ENCODE measurements at regions not wholly inside any gene's neighbourhood (a gene's known extent, or its start where the extent isn't known, plus 50 kb on each side); places are given as distances from the start of the nearest gene placed in this dataset.

DNA sequence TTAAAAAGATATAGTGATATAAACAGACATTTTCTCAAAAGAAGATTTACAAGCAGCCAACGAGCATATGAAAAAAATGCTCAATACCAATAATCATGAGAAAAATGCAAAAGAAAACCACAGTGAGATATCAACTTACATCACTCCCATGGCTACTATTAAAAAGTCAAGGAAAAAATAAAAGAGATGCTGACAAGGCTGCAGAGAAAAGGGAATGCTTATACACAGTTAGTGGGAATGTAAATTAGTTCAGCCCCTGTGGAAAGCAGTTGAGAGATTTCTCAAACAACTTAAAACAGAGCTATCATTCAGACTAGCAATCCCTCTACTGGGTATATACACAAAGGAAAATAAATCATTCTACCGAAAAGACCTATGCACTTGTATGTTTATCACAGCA lies 97.1 kb upstream of the CARD18 start:
- no peak overlapping the region for H3K27ac ChIP-seq
- H3K4me1 ChIP-seq, result no peaks in the 10 kb centered on the region
- H3K4me2 ChIP-seq, result no peak overlapping the region; a peak in 1 of 22 replicates
- no peaks in the 10 kb centered on the region for H3K36me3 ChIP-seq
- H3K4me3 ChIP-seq, result no peak overlapping the region
- no peaks in the 10 kb centered on the region for H3K27me3 ChIP-seq
- H4K20me1 ChIP-seq, result no peaks in the 10 kb centered on the region
- no peak overlapping the region for H3K9ac ChIP-seq
- no peaks in the 10 kb centered on the region; a peak in 2 of 22 replicates for H3K9me3 ChIP-seq (replicated peaks in 1 of 11)
- TF ChIP-seq Cebpa-rat (IDR thresholded peaks at IDR 0.05), result no peak

DNA sequence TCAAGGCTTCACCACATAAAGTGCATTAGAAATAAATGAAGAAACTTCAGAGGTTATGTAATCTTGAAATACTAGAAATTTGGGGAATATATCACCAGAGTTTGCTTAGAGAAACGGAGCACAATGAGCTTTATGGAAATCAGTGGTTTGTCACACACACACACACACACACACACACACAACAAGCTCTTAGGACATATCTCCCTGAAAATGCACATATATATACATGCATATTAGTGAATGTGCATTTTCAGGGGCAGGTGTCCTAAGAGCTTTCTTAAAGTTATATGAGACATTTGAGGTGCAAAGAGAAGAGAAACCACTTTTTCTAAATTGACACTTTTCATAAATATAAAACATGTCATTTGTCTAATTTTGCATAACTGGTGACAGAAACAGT lies 93.7 kb upstream of the CARD18 start:
- 0 out of 22 replicates have a peak, but pooled peaks cover 0 to 4% (median 0%) of the 10 kb centered on the region in 11 experiments for H3K9me3 ChIP-seq (replicated peaks in 1 of 11)
- no peaks in the 10 kb centered on the region for H4K20me1 ChIP-seq
- H3K27me3 ChIP-seq, result no peaks in the 10 kb centered on the region
- H3K36me3 ChIP-seq, result no peaks in the 10 kb centered on the region
- H3K4me1 ChIP-seq, result peaks cover 0 to 21% (median 0%) of the 10 kb centered on the region in 10 experiments; a peak in 5 of 20 replicates
- H3K4me3 ChIP-seq, result no peak overlapping the region
- H3K4me2 ChIP-seq, result no peak overlapping the region
- no peak overlapping the region for H3K9ac ChIP-seq
- TF ChIP-seq Cebpa-rat (IDR thresholded peaks at IDR 0.05), result no peak
- H3K27ac ChIP-seq, result no peak overlapping the region

- no peak for TF ChIP-seq Cebpa-rat (IDR thresholded peaks at IDR 0.05)
- H3K9ac ChIP-seq, result no peak overlapping the region
Measured at GRCh38 chr11:105232021-105232420, 92.5 kb upstream of the CARD18 start.

DNA sequence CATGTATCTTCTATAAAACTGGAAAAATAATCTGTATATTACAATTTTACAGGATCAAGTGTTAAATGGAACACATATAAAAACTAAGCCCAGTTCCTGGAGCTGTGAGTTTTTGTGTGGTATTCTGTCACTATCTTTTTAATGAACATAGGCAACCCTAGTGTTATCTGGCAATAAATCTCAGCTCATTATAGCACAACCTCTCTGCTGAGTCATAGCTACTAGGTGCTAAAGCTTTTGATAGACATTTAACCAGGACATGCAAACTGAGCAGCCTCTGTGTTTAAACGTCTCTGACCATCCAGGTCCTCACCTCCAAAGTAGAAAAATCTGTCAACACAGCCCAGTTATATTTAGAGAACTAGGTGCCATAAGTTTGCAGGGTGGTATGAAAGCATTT lies 91.0 kb upstream of the CARD18 start:
- peak overlapping the region in 2 of 11 experiments; percentile 31 to 56; a peak in 2 of 22 replicates for H3K4me2 ChIP-seq
- H3K27me3 ChIP-seq, result no peaks in the 10 kb centered on the region
- no peak overlapping the region; a peak in 1 of 22 replicates for H3K27ac ChIP-seq

More at GRCh38 chr11:105232021-105232420, 92.5 kb upstream of the CARD18 start:
- Histone ChIP-seq H3K9me3 (replicated peaks in 1 of 11) (0 out of 22 replicates have a peak, but pooled peaks cover 0 to 4% (median 0%) of the 10 kb centered on the region in 11 experiments), H3K27me3 (no peaks in the 10 kb centered on the region), H3K4me2 (no peak overlapping the region), H3K4me3 (no peak overlapping the region), H4K20me1 (no peaks in the 10 kb centered on the region), H3K27ac (no peak overlapping the region), H3K36me3 (no peaks in the 10 kb centered on the region), H3K4me1 (peaks cover 0 to 28% (median 0%) of the 10 kb centered on the region in 10 experiments; a peak in 5 of 20 replicates)

DNA sequence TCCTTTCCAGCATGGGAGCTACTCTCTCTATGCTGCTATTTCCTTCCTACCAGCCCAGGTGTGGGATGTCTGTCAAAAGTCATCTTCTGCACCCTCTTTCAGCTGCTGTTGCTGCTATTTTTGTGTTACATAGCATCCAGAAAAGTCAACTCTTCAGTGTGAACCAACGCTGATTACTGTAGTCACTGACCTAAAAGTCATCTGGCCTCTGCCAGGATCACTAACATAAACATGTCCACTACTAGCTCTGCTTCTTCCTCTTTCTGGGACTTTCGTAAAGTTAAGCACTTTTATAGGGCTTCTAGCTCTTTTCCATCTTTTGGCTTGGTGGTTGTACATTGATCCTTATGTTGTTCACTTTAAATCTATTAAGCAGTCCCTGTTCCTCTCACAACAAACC lies 90.2 kb upstream of the CARD18 start:
- peaks cover 0 to 36% (median 0%) of the 10 kb centered on the region in 10 experiments; a peak in 5 of 20 replicates for H3K4me1 ChIP-seq
- peak overlapping the region in 3 of 11 experiments; percentile 16 to 39 (median 23); a peak in 3 of 22 replicates for H3K27ac ChIP-seq
- no peak overlapping the region for H3K9ac ChIP-seq
- H4K20me1 ChIP-seq, result no peaks in the 10 kb centered on the region
- no peaks in the 10 kb centered on the region for H3K27me3 ChIP-seq
- no peak overlapping the region for H3K4me3 ChIP-seq
- 0 out of 22 replicates have a peak, but pooled peaks cover 0 to 4% (median 0%) of the 10 kb centered on the region in 11 experiments for H3K9me3 ChIP-seq (replicated peaks in 1 of 11)
- H3K36me3 ChIP-seq, result no peaks in the 10 kb centered on the region
- no peak for TF ChIP-seq Cebpa-rat (IDR thresholded peaks at IDR 0.05)
- peak overlapping the region in 2 of 11 experiments; percentile 31 to 56; a peak in 4 of 22 replicates for H3K4me2 ChIP-seq

More for the DNA sequence above, 91.0 kb upstream of the CARD18 start:
- TF ChIP-seq Cebpa-rat (IDR thresholded peaks at IDR 0.05), result no peak
- no peaks in the 10 kb centered on the region for H4K20me1 ChIP-seq
- H3K4me3 ChIP-seq, result no peak overlapping the region
- H3K9ac ChIP-seq, result no peak overlapping the region
- H3K4me1 ChIP-seq, result peaks cover 0 to 36% (median 0%) of the 10 kb centered on the region in 10 experiments; a peak in 5 of 20 replicates
- H3K9me3 ChIP-seq (replicated peaks in 1 of 11), result 0 out of 22 replicates have a peak, but pooled peaks cover 0 to 4% (median 0%) of the 10 kb centered on the region in 11 experiments
- no peaks in the 10 kb centered on the region for H3K36me3 ChIP-seq

GRCh38 chr11:105229257-105229656 lies 89.7 kb upstream of the CARD18 start:
- Histone ChIP-seq H3K9ac (no peak overlapping the region), H3K27me3 (no peaks in the 10 kb centered on the region), H3K4me3 (no peak overlapping the region), H3K4me2 (peak overlapping the region in 2 of 11 experiments; percentile 31 to 56; a peak in 4 of 22 replicates), H3K36me3 (no peaks in the 10 kb centered on the region), H4K20me1 (no peaks in the 10 kb centered on the region), H3K9me3 (replicated peaks in 1 of 11) (0 out of 22 replicates have a peak, but pooled peaks cover 0 to 4% (median 0%) of the 10 kb centered on the region in 11 experiments), H3K27ac (peak overlapping the region in 3 of 11 experiments; percentile 16 to 39 (median 23); a peak in 3 of 22 replicates), H3K4me1 (peaks cover 0 to 36% (median 0%) of the 10 kb centered on the region in 10 experiments; a peak in 5 of 20 replicates)
- no peak for TF ChIP-seq Cebpa-rat (IDR thresholded peaks at IDR 0.05)

DNA sequence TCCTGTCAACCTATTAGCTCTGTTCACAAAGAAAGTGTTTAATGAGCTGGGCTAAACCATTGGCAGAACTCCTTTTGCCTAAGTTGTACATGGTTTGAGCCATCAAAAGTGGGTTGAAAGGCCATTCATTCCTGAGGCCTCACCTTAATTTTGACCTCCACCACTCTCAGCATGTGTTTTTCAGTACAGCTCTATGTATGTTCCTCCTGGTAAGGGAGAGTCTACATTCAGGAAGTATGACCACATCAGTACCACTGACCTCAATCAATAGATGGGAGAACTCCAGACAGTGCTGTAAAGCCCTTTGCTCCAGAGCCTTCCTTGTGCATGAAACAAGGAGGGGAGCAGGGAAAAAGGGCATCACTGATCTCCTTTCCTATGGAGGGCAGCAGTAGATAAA lies 87.8 kb upstream of the CARD18 start:
- H3K9ac ChIP-seq, result no peak overlapping the region
- H3K27ac ChIP-seq, result no peak overlapping the region
- H3K4me2 ChIP-seq, result peak overlapping the region in 2 of 11 experiments; percentile 30 to 51; a peak in 4 of 22 replicates
- peaks cover 0 to 36% (median 0%) of the 10 kb centered on the region in 10 experiments; a peak in 5 of 20 replicates for H3K4me1 ChIP-seq
- no peaks in the 10 kb centered on the region for H3K27me3 ChIP-seq
- no peak overlapping the region for H3K4me3 ChIP-seq
- H3K9me3 ChIP-seq (replicated peaks in 1 of 11), result 0 out of 22 replicates have a peak, but pooled peaks cover 0 to 4% (median 0%) of the 10 kb centered on the region in 11 experiments
- no peaks in the 10 kb centered on the region for H3K36me3 ChIP-seq
- TF ChIP-seq Cebpa-rat (IDR thresholded peaks at IDR 0.05), result no peak
- no peaks in the 10 kb centered on the region for H4K20me1 ChIP-seq

- Histone ChIP-seq H3K4me1 (peaks cover 0 to 38% (median 0%) of the 10 kb centered on the region in 10 experiments; a peak in 6 of 20 replicates), H3K4me3 (no peak overlapping the region), H3K27ac (no peak overlapping the region), H4K20me1 (no peaks in the 10 kb centered on the region), H3K9ac (no peak overlapping the region), H3K4me2 (no peak overlapping the region), H3K36me3 (no peaks in the 10 kb centered on the region), H3K27me3 (no peaks in the 10 kb centered on the region), H3K9me3 (replicated peaks in 1 of 11) (0 out of 22 replicates have a peak, but pooled peaks cover 0 to 4% (median 0%) of the 10 kb centered on the region in 11 experiments)
- TF ChIP-seq Cebpa-rat (IDR thresholded peaks at IDR 0.05), result no peak
Measured at GRCh38 chr11:105226766-105227165, 87.2 kb upstream of the CARD18 start.

DNA sequence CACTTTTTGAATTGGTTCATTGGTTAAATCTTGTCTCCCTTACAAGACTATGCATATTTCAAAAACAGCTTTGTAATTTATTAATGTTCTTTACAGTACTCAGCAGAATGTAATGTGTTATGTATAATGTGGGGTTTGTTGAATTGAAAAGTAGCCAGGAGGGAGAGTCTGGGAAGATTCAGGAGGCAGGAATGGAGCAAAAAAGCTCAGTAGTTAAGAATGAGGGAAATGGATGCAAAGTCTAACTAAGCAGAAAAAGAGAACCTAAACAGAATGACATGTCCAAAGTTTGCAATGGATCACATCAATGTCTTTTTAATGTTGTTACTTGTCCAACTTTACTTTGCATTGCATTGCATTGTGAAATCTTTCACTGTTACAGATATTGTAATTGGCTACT lies 86.5 kb upstream of the CARD18 start:
- Histone ChIP-seq H3K36me3 (no peaks in the 10 kb centered on the region), H3K4me3 (no peak overlapping the region), H3K4me2 (no peak overlapping the region), H4K20me1 (no peaks in the 10 kb centered on the region), H3K9ac (no peak overlapping the region), H3K4me1 (peaks cover 0 to 45% (median 0%) of the 10 kb centered on the region in 10 experiments; a peak in 6 of 20 replicates), H3K9me3 (replicated peaks in 1 of 11) (0 out of 22 replicates have a peak, but pooled peaks cover 0 to 4% (median 0%) of the 10 kb centered on the region in 11 experiments), H3K27me3 (no peaks in the 10 kb centered on the region), H3K27ac (no peak overlapping the region)
- TF ChIP-seq Cebpa-rat (IDR thresholded peaks at IDR 0.05), result no peak
